ENCODE measurements at regions not wholly inside any gene's neighbourhood (a gene's known extent, or its start where the extent isn't known, plus 50 kb on each side); places are given as distances from the start of the nearest gene placed in this dataset.

DNA sequence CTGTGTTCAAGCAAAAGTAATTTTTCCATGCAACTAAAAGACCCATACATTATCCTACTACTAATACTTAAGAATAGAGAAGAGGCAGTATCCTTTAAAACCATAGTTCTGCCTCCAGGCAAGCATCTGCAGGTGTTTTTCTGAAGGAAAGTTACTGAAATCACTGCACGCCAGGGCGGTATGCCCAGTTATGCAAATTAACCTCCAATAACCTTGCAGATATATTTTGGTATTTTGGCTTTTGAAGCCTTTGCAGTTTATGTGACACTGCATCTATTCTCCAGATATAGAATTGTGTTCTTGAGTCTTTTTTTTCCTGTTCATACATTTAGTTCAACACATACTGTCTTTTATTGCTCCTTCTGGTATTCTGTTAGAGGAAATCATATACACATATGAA lies 346.2 kb upstream of the PDGFD start (continued):
- TF ChIP-seq POLR2A (IDR thresholded peaks at IDR 0.05; ENCODE audit: control extremely low read depth in 1 of 2, low read depth in 2 of 2, low read length in 2 of 2) (no peak), TCF12 (IDR thresholded peaks at IDR 0.05; ENCODE audit: low read depth, low read length) (no peak), HDAC6 (IDR thresholded peaks at IDR 0.05; ENCODE audit: low read depth, low read length) (no peak)

Data from H1 (cell line).